Kidney (tissue), 13 donors: ENCODE measurements at regions not wholly inside any gene's neighbourhood (a gene's known extent, or its start where the extent isn't known, plus 50 kb on each side); places are given as distances from the start of the nearest gene placed in this dataset.
"Not testable (repeated sequence)": the region's sequence is repeated elsewhere in the genome, so short reads cannot be mapped to it uniquely, and the experiment has no call there.

Experiments used
- DNase-seq, 5 donors: peaks; one replicate each; pipeline ENCODE4 v3.0.0-alpha.2; 2013 to 2020
- FAIRE-seq: peaks from 2 replicates; lab custom pipeline; 2012; peaks lifted over from hg19 to GRCh38; lab: Jason Lieb, UNC
- H3K27ac ChIP-seq, 2 donors: one replicate each; pipeline ENCODE4 v1.7.0; 2013; ENCODE audit warnings: low read depth in 2 of 2, low read length in 2 of 2, inconsistent platforms in 1 of 2
- H3K27me3 ChIP-seq: one replicate; pipeline ENCODE4 v1.7.1; 2013; ENCODE audit warnings: low read length, inconsistent platforms; ENCODE audit not compliant: control insufficient read depth, insufficient read depth
- H3K36me3 ChIP-seq, 3 donors: one replicate each; pipeline versions ENCODE4 v1.7.0 to v1.7.1; 2013; ENCODE audit warnings: low read length in 3 of 3, control low read depth in 1 of 3, inconsistent platforms in 1 of 3; ENCODE audit not compliant: insufficient read depth in 3 of 3, control insufficient read depth in 2 of 3
- H3K4me1 ChIP-seq, 3 donors: one replicate each; pipeline versions ENCODE4 v1.7.0 to v1.7.1; 2013; ENCODE audit warnings: low read length in 3 of 3, inconsistent platforms in 1 of 3, low read depth in 1 of 3; ENCODE audit not compliant: control insufficient read depth in 2 of 3, insufficient read depth in 2 of 3
- H3K4me3 ChIP-seq, 3 donors: one replicate each; pipeline versions ENCODE4 v1.7.0 to v1.8.1; 2013; ENCODE audit warnings: low read length in 3 of 3, control low read depth in 1 of 3, inconsistent platforms in 1 of 3
- H3K9ac ChIP-seq, 3 donors: one replicate each; pipeline versions ENCODE4 v1.7.0 to v1.7.1; 2013; ENCODE audit warnings: low read length in 3 of 3, control low read depth in 1 of 3, inconsistent platforms in 1 of 3
- H3K9me3 ChIP-seq, 3 donors: one replicate each; pipeline versions ENCODE4 v1.7.0 to v1.7.1; 2013; ENCODE audit warnings: low read length in 3 of 3, control low read depth in 1 of 3, inconsistent platforms in 1 of 3; ENCODE audit not compliant: control insufficient read depth in 2 of 3, insufficient read depth in 1 of 3
- CTCF ChIP-seq: IDR thresholded peaks from 3 replicates; pipeline ENCODE4 v1.5.1; 2012; ENCODE audit warnings: mild to moderate bottlenecking, moderate library complexity, borderline replicate concordance; ENCODE audit not compliant: insufficient read depth; ENCODE audit errors: extremely low read depth
- intact Hi-C: fragments of 100-400 bp; cut with DNase I; formaldehyde crosslinking; loops from one replicate; pipeline ENCODE4 v1.11.1; 2022
- donor health status: control.
- donor health status: control.
- donor health status: control.
- donor health status: control.
- donor health status: control.
- donor health status: DM: yes; HTN: yes; CAD: no.
- donor health status: Normal renal cell carcinoma (clear cell type).

- Histone ChIP-seq H3K9me3 (no peaks in the 10 kb centered on the region), H3K9ac (no peak overlapping the region), H3K4me3 (no peak overlapping the region), H3K4me1 (no peaks in the 10 kb centered on the region), H3K36me3 (no peaks in the 10 kb centered on the region), H3K27me3 (no peaks in the 10 kb centered on the region), H3K27ac (no peak overlapping the region)
- no peak for FAIRE-seq
- no peak for TF ChIP-seq CTCF
- intact Hi-C loops = no loop called here
- no peak for DNase-seq
These were observed 158.7 kb upstream of the NANOGP8 start for GRCh38 chr15:35243758-35244157.

- intact Hi-C loops = loop anchor here (10.0 kb wide), 1 partner anchor 1145 kb away; no protein-coding TSS in a partner anchor
- not testable (repeated sequence) for H3K27ac ChIP-seq, FAIRE-seq, H3K9me3 ChIP-seq, H3K36me3 ChIP-seq, H3K9ac ChIP-seq, H3K4me1 ChIP-seq, DNase-seq, H3K4me3 ChIP-seq, H3K27me3 ChIP-seq
These were observed 154.6 kb upstream of the NANOGP8 start for GRCh38 chr15:35239693-35240092.

GRCh38 chr15:35238448-35238847 lies 153.4 kb upstream of the NANOGP8 start:
- not testable (repeated sequence) for H3K4me1 ChIP-seq, H3K36me3 ChIP-seq, H3K27ac ChIP-seq, DNase-seq, H3K9me3 ChIP-seq, H3K9ac ChIP-seq, H3K4me3 ChIP-seq, FAIRE-seq, H3K27me3 ChIP-seq
- intact Hi-C loops = loop anchor here (10.0 kb wide), 1 partner anchor 1144 kb away; no protein-coding TSS in a partner anchor

- intact Hi-C loops = no loop called here
- Histone ChIP-seq H3K36me3 (no peaks in the 10 kb centered on the region), H3K4me3 (no peak overlapping the region), H3K27me3 (no peaks in the 10 kb centered on the region), H3K4me1 (no peaks in the 10 kb centered on the region), H3K9me3 (peaks cover 0 to 8% (median 0%) of the 10 kb centered on the region in 3 donors), H3K27ac (no peak overlapping the region), H3K9ac (no peak overlapping the region)
- TF ChIP-seq CTCF = no peak
- DNase-seq (no peak), FAIRE-seq (no peak)
These were observed 144.0 kb upstream of the NANOGP8 start for GRCh38 chr15:35229085-35229484.

- Histone ChIP-seq H3K4me1 (no peaks in the 10 kb centered on the region), H3K4me3 (no peak overlapping the region), H3K27ac (no peak overlapping the region), H3K9me3 (no peaks in the 10 kb centered on the region), H3K36me3 (no peaks in the 10 kb centered on the region), H3K9ac (no peak overlapping the region), H3K27me3 (no peaks in the 10 kb centered on the region)
- no peak for DNase-seq
- intact Hi-C loops = no loop called here
- no peak for TF ChIP-seq CTCF
- FAIRE-seq = no peak
These were observed 133.1 kb upstream of the NANOGP8 start for GRCh38 chr15:35218215-35218614.
